ENCODE measurements at regions not wholly inside any gene's neighbourhood (a gene's known extent, or its start where the extent isn't known, plus 50 kb on each side); places are given as distances from the start of the nearest gene placed in this dataset.
"Not testable (repeated sequence)": the region's sequence is repeated elsewhere in the genome, so short reads cannot be mapped to it uniquely, and the experiment has no call there.

DNA sequence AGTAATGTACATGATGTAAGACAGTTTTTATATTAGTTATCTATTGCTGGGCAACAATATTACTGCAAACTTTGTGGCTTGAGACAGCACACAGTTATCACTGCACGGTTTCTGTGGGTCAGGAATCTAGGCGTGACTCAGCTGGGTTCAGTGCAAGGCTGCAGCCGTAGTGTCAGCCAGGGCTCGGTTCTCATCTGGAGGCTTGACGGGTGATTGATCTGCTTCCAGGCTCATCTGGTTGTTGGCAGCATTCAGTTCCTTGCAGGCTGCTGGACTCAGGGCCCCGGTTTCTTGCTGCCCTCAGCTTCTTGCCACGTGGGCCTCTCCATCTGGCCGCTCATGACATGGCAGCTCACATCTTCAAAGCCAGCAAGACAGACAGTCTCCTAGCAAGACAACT is 197.7 kb upstream of the EEF2KMT start:
- TF ChIP-seq, protein P1, sequence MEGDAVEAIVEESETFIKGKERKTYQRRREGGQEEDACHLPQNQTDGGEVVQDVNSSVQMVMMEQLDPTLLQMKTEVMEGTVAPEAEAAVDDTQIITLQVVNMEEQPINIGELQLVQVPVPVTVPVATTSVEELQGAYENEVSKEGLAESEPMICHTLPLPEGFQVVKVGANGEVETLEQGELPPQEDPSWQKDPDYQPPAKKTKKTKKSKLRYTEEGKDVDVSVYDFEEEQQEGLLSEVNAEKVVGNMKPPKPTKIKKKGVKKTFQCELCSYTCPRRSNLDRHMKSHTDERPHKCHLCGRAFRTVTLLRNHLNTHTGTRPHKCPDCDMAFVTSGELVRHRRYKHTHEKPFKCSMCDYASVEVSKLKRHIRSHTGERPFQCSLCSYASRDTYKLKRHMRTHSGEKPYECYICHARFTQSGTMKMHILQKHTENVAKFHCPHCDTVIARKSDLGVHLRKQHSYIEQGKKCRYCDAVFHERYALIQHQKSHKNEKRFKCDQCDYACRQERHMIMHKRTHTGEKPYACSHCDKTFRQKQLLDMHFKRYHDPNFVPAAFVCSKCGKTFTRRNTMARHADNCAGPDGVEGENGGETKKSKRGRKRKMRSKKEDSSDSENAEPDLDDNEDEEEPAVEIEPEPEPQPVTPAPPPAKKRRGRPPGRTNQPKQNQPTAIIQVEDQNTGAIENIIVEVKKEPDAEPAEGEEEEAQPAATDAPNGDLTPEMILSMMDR (IDR thresholded peaks at IDR 0.05 in 8 of 11, conservative IDR thresholded peaks at IDR 0.05 in 3 of 11) = not testable (repeated sequence)
- TF ChIP-seq POLR2A (IDR thresholded peaks at IDR 0.05) = not testable (repeated sequence)
